ENCODE measurements at regions not wholly inside any gene's neighbourhood (a gene's known extent, or its start where the extent isn't known, plus 50 kb on each side); places are given as distances from the start of the nearest gene placed in this dataset.

GRCh38 chr1:232702911-232703310 is 73.0 kb upstream of the SIPA1L2 start:
- no peak for TF ChIP-seq YY1 (IDR thresholded peaks at IDR 0.05; ENCODE audit: extremely low read depth, insufficient replicate concordance, low read depth, low read length)
- TF ChIP-seq REST (IDR thresholded peaks at IDR 0.05; ENCODE audit: low read depth): no peak
- no peak for TF ChIP-seq CTCF (IDR thresholded peaks at IDR 0.05 in 2 of 3, conservative IDR thresholded peaks at IDR 0.05 in 1 of 3; ENCODE audit: borderline replicate concordance in 1 of 3, insufficient read depth in 1 of 3, low read depth in 2 of 3, low read length in 2 of 3)
- TF ChIP-seq RAD21 (IDR thresholded peaks at IDR 0.05; ENCODE audit: low read depth): no peak
- no peak for TF ChIP-seq EZH2 (IDR thresholded peaks at IDR 0.05)
- no peak for TF ChIP-seq ZBTB33 (IDR thresholded peaks at IDR 0.05; ENCODE audit: extremely low read depth, insufficient replicate concordance, low read length)
- TF ChIP-seq JUND (IDR thresholded peaks at IDR 0.05): no peak
- no peak for TF ChIP-seq MAX (IDR thresholded peaks at IDR 0.05)
